ENCODE measurements at regions not wholly inside any gene's neighbourhood (a gene's known extent, or its start where the extent isn't known, plus 50 kb on each side); places are given as distances from the start of the nearest gene placed in this dataset.
A peak's percentile ranks its signal among the peaks of the same experiment; 100 is the strongest.

DNA sequence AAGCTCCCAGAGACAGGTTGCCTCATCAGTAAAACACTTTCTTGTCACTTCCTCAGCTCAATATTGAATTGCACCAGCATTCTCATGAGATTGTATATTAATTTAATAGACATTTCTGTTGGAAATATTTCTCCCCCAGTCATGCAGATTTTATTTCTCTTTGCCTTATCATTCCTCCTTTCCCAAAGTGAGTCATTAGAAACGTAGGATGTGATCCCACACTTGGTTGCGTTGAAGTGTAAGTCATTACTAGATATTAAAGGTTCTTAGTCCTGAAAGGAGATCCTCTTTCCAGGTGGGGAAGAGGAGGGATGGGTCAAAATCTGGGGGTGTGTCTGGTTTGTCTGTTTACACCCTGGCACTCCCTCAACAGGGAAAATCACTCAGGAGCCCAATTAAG is 438.2 kb downstream of the SLC4A3 start:
- DNase-seq = no peak

DNA sequence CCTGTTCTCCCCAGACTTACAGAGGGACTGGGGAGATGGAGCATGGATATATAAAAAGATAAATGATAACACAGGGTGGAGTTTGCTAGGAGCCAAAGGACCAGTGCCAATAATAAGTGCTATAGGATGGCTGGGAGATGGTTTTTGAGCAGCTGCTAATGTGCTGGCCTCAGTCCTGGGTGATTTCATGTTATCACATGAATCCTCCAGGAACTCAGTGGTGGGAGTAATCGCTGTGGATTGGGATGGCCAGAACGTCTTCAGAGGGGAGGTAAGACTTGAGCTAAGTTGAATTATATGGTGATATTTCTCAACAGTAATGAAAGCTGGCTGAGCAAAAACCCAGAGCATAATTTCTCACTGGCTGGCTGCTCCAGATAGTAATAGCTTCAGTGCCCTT is 441.4 kb downstream of the SLC4A3 start:
- no peak for DNase-seq

DNA sequence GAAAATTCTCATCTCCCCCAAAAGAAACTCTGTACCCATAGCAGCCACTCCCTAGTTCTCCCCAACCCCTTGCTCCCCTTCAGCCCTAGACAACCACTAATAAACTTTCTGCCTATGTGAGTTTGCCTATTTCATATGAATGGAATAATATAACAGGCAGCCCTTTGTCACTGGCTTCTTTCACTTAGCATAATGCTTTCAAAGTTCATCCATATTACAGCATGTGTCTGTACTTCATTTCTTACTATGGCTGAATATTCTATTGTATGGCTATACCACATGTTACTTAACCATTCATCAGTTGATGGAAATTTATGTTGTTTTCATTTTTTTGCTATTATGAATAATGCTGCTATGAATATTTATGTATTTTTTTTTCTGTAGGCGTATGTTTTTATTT is 442.9 kb downstream of the SLC4A3 start:
- no peak for DNase-seq

DNA sequence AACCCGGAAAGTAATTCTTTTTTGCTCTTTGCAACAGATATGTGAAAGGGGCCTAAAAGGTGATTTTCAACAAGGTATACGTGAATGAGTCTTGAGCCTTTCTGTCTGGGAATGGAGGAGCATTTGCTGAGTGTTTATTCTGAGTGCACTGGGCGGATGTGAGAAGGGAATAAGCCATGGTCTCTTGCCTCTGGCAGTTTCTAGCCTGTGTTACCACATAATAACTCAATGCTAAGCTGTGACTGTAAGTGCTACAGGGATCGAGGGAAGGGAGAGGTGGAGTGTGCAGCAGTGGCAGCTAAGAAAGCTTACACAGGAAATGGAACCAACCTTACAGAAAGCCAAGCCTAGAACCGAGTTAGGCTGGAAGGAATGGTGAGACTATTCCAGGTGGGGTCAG is 444.3 kb downstream of the SLC4A3 start:
- DNase-seq = no peak

GRCh38 chr2:220072669-220073220 is 445.3 kb downstream of the SLC4A3 start:
- DNase-seq = no peak

GRCh38 chr2:220075835-220076234 is 448.4 kb downstream of the SLC4A3 start:
- DNase-seq = no peak

DNA sequence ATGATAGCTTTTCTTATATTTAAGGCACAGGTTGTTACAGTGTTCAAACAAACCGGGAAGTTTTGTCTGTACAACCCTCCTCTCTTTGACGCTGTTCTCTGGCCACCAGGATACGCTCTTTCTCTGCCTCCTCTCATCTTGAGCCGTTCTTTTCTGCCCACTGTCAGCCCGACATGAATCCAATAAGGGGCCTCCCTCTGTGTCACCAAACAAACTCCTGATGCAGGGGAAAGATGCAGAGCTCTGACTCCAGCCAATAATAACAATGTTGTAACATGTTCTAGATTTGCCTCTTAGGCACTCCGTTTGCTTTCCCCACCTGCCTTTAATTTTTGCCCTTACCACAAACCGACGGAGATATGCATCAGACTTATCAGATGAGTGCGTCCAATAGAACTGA is 449.3 kb downstream of the SLC4A3 start:
- peak; percentile 33 for DNase-seq

- DNase-seq = no peak
Measured at GRCh38 chr2:220077488-220077887, 450.1 kb downstream of the SLC4A3 start.

DNA sequence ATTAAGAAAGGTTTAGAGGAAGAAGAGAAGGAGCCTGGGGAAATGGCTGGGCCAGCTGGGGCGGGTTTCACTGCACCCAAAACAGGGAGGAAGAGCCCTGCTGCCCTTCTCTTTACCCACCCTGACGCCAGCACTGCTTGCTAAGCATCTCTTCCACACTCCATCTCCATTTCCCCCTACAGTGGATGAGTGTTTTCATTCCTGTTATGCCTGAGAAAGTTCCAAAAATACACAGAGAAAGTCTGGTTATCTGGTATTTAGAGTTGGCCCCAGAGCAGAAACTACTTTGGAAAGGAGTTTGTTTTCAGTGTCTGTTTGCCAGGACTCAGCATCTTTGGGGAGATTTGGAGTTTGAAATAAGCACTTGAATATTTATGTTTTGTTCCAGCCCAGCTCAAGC is 451.0 kb downstream of the SLC4A3 start:
- no peak for DNase-seq

DNA sequence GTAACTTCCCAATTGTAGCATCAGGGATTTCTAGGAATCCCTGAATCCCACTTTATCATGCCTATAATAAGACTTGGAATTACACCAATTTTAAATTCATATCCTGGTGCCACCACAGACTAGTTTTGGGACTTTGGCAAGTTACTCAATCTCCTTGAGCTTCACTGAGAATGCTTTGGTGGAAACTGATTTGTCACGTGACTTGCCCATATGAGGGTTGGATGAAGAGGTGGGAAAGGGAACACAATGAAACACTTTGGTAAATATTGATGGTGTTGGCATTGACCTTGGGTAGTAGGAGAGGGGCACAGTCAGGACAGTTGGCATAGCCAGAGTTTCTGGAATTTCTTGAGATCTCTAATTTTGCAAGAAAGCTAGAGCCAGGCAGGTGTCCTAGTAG is 452.2 kb downstream of the SLC4A3 start:
- no peak for DNase-seq

DNA sequence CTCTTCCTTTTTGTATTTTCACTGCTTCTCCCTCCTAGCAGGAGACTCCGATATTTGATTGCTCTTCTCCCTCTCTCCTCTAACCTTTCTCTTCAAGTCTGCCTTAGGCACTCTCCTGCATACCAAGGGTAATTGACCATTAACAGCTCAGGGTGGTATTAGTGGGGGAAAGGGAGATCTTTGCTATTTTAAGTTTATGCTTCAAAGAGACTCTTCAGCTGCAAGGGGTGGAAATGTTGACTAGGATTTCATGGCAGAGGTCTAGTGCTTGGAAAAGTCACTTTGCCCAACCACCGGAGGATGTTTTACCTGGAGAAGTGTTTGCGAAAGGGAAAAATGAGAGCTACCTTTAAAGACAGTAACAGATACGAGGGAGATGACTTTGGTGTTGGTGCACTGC is 453.7 kb downstream of the SLC4A3 start:
- DNase-seq = no peak

DNA sequence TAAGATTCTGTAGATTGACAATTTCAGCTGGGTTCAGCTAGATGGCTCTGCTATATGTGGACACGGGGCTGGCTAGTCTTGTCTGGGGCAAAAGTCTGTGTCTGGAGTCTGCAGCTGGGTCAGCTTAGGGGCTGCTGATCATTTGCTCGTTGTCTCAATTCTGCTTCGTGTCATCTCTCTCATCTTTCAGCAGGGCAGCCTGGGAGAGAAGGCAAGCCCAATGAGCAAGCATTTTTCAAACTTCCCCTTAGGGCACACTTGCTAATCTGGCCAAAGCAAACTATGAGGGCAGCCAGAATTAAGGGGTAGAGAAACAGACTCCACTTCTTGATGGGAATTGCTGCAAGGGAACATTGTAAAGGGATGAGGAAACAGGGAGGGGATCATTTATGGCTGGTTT is 462.6 kb downstream of the SLC4A3 start:
- DNase-seq = no peak

DNA sequence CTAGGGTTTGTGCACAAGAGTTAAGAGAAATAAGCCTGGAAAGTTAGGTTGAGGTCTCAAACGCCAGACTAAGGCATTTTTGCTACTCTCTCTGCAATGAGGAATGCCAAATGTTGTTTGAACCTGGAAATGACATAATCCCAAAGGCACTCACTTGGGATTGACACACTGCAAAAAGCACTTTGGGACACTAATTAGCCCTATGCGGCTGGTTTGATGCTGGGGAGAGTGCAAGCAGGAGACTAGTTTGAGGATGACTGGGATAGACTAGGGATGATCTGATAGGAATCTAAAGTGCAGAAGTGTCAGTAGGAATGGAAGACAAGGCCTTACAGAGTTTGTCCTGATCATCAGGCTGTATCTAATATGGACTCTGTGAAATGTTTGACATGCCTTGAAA is 469.0 kb downstream of the SLC4A3 start:
- no peak for DNase-seq

DNA sequence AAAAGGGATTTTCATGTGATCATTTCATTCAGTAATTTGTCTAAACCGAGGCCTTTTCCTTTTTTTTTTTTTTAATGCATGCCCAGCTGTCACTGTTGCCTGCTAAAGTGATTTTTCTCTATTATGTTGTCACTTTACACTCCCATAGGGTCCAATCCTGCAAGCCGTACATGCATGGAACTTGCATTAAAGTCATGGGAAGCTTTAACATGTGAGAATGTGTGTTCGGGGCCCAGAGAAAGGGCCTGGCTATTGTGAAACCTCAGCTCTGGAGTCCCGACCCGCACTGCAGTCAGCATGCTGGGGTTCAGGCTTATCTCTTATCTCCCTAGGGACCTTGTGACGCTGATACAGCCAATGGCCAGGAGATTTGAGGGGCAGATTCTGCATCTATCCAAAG is 474.6 kb downstream of the SLC4A3 start:
- no peak for DNase-seq

- no peak for DNase-seq
Measured at GRCh38 chr2:220103596-220103995, 476.2 kb downstream of the SLC4A3 start.

GRCh38 chr2:220104871-220105351 is 477.5 kb downstream of the SLC4A3 start:
- DNase-seq = no peak

- DNase-seq = no peak
Measured at GRCh38 chr2:220106065-220106464, 478.6 kb downstream of the SLC4A3 start.

- no peak for DNase-seq
Measured at GRCh38 chr2:220107380-220107791, 480.0 kb downstream of the SLC4A3 start.

DNA sequence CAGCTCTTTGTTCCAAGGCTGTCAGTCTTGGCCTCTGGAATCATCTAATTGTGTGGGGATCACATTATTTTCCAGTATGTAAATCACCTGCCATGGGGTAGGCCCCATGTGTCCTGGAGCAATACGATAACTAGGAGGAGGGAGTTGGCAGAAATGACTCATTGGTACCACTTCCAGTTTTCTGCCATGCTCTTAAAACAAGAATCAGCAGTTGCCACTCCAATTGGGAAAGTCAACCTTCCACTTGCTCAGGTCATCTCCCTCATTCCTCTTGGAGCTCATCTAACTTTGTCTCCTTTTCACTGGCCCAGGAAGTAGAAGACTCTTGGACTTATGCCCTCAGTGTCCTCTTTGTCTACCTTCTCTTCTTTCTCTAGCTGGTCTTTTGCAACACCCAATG is 487.0 kb downstream of the SLC4A3 start:
- no peak for DNase-seq

- DNase-seq = peak; percentile 81
Measured at GRCh38 chr2:220117025-220117424, 489.6 kb downstream of the SLC4A3 start.

DNA sequence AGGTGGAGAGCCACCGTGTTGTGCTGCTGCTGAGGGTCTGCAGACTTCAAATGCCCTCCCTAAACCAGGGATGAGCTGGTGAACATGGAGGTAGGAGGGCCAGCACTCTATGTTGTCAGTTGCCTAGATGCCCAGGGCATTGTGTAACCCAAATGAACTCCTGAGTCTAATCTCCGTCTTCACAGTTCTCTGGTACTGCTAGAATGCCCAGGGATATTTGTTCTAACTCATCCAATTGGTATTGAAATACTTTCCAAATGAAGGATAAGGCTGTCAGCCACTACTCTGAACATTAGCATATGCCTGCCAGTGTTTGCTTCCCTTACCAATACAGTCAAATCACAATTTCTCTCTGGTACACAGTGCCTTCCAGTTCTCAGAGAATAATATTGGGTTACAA is 492.6 kb downstream of the SLC4A3 start:
- no peak for DNase-seq

GRCh38 chr2:220123751-220124150 is 496.3 kb downstream of the SLC4A3 start:
- peak; percentile 21 for DNase-seq

DNA sequence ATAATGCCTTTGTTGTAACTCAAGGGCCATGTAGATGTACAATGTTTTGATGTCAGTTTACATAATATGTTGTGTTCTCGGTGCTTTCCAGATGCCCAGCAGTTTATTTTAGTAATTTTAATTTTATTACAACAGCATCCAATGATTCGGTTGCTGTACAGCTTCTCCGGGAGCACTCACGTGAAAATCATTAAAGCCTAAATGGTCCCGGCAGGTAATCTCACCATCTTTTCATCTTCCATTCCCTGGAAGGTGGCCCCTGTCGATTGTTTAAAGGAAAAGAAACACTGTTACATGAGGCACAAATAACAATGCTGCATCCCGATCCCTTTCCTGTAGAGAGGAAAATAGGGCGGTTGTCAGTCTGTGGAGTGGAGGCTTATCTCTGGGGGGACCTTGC is 498.1 kb downstream of the SLC4A3 start:
- DNase-seq = no peak

GRCh38 chr2:220127311-220127710 is 499.9 kb downstream of the SLC4A3 start:
- DNase-seq = no peak

GRCh38 chr2:220127876-220128275 is 500.4 kb downstream of the SLC4A3 start:
- no peak for DNase-seq

- no peak for DNase-seq
Measured at GRCh38 chr2:220129391-220129790, 502.0 kb downstream of the SLC4A3 start.
